ENCODE measurements at regions not wholly inside any gene's neighbourhood (a gene's known extent, or its start where the extent isn't known, plus 50 kb on each side); places are given as distances from the start of the nearest gene placed in this dataset.

DNA sequence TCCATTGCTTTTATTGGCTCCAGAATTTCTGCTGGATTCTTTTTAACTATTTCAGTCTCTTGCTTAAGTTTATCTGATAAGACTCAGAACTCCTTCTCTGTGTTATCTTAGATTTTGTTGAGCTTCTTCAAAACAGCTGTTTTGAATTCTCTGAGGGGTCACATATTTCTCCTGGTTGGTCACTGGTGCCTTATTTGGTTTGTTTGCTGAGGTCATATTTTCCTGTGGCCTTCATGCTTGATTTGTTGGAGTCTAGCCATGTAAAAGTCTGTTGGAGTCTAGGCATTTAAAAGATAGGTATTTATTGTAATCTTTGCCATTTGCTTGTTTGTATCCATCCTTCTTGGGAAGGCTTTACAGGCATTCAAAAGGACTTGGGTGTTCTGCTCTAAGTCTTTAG, 398.7 kb downstream of the DSEL start:
- TF ChIP-seq, protein P1, sequence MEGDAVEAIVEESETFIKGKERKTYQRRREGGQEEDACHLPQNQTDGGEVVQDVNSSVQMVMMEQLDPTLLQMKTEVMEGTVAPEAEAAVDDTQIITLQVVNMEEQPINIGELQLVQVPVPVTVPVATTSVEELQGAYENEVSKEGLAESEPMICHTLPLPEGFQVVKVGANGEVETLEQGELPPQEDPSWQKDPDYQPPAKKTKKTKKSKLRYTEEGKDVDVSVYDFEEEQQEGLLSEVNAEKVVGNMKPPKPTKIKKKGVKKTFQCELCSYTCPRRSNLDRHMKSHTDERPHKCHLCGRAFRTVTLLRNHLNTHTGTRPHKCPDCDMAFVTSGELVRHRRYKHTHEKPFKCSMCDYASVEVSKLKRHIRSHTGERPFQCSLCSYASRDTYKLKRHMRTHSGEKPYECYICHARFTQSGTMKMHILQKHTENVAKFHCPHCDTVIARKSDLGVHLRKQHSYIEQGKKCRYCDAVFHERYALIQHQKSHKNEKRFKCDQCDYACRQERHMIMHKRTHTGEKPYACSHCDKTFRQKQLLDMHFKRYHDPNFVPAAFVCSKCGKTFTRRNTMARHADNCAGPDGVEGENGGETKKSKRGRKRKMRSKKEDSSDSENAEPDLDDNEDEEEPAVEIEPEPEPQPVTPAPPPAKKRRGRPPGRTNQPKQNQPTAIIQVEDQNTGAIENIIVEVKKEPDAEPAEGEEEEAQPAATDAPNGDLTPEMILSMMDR (IDR thresholded peaks at IDR 0.05; ENCODE audit: low read depth, low read length, poor library complexity, severe bottlenecking) = no peak
- TF ChIP-seq EZH2phosphoT487 (IDR thresholded peaks at IDR 0.05; ENCODE audit: borderline replicate concordance, low read length) = no peak
